ENCODE measurements at regions not wholly inside any gene's neighbourhood (a gene's known extent, or its start where the extent isn't known, plus 50 kb on each side); places are given as distances from the start of the nearest gene placed in this dataset.

DNA sequence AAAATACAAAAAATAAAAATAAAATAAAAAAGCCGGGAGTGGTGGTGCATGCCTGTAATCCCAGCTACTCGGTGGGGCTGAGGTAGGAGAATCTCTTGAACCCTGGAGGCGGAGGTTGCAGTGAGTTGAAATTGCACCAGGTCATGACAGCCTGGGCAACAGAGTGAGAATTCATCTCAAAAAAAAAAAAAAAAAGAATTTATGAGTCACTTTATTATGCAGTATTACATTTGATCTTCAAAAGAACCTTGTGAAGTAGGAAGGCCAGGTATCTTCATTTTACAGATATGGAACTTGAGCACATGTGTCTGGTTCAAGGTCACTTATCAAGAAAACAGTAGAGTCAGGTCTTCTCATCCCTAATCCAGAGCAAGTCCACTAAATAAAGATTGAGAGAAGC is 459.4 kb upstream of the HNRNPA3 start:
- no peak for TF ChIP-seq POLR2A (IDR thresholded peaks at IDR 0.05)
- TF ChIP-seq, protein P1, sequence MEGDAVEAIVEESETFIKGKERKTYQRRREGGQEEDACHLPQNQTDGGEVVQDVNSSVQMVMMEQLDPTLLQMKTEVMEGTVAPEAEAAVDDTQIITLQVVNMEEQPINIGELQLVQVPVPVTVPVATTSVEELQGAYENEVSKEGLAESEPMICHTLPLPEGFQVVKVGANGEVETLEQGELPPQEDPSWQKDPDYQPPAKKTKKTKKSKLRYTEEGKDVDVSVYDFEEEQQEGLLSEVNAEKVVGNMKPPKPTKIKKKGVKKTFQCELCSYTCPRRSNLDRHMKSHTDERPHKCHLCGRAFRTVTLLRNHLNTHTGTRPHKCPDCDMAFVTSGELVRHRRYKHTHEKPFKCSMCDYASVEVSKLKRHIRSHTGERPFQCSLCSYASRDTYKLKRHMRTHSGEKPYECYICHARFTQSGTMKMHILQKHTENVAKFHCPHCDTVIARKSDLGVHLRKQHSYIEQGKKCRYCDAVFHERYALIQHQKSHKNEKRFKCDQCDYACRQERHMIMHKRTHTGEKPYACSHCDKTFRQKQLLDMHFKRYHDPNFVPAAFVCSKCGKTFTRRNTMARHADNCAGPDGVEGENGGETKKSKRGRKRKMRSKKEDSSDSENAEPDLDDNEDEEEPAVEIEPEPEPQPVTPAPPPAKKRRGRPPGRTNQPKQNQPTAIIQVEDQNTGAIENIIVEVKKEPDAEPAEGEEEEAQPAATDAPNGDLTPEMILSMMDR (IDR thresholded peaks at IDR 0.05): no peak
